ENCODE measurements at regions not wholly inside any gene's neighbourhood (a gene's known extent, or its start where the extent isn't known, plus 50 kb on each side); places are given as distances from the start of the nearest gene placed in this dataset.

GRCh38 chr21:39029086-39029755 is 154.0 kb downstream of the PSMG1 start:
- TF ChIP-seq STAT3 (IDR thresholded peaks at IDR 0.05; ENCODE audit: low read depth, low read length) (no peak), MTA3 (IDR thresholded peaks at IDR 0.05; ENCODE audit: borderline replicate concordance, low read length) (no peak), ASH2L (IDR thresholded peaks at IDR 0.05; ENCODE audit: borderline replicate concordance, low read depth) (no peak), ZNF24 (IDR thresholded peaks at IDR 0.05) (no peak), GATAD2B (conservative IDR thresholded peaks at IDR 0.05; ENCODE audit: low read depth) (no peak), BCL11A (IDR thresholded peaks at IDR 0.05; ENCODE audit: low read depth, low read length) (no peak), USF2 (IDR thresholded peaks at IDR 0.05; ENCODE audit: borderline replicate concordance, low read depth, low read length) (no peak), MTA2 (IDR thresholded peaks at IDR 0.05; ENCODE audit: low read depth) (no peak)
- no peaks in the 10 kb centered on the region for H4K20me1 ChIP-seq (ENCODE audit: control insufficient read depth, insufficient read depth)
- H3K36me3 ChIP-seq (ENCODE audit: control insufficient read depth in 2 of 2, insufficient read depth in 2 of 2, low read length in 1 of 2): no peaks in the 10 kb centered on the region
- no peak overlapping the region for H3K27ac ChIP-seq (ENCODE audit: control insufficient read depth, insufficient read depth)
- SMC1A ChIA-PET (ENCODE audit: uncharacterized antibody, unreplicated experiment): interaction anchor here (0.6 kb wide), 1 partner anchor 406 kb away, joined by 3 read pairs; no protein-coding TSS in a partner anchor
- no TSS peak for BruUV-seq (replicated peaks)
- intact Hi-C loops (cut with micrococcal nuclease; ENCODE audit: unreplicated experiment): no loop called here
- ATAC-seq (no peak), FAIRE-seq (no peak), DNase-seq (ENCODE audit: low read depth, low spot score) (no peak)
- H3K4me1 ChIP-seq (ENCODE audit: control insufficient read depth, insufficient read depth, low read length): no peaks in the 10 kb centered on the region
- H3K4me2 ChIP-seq (ENCODE audit: control insufficient read depth, insufficient read depth): no peak overlapping the region
- no peaks in the 10 kb centered on the region for H3K79me2 ChIP-seq (ENCODE audit: control insufficient read depth, insufficient read depth, low read length)
- H3K27me3 ChIP-seq (replicated peaks in 1 of 2; ENCODE audit: control insufficient read depth in 2 of 2, insufficient read depth in 2 of 2, low read length in 1 of 2): peaks cover 0 to 3% of the 10 kb centered on the region in 2 experiments; a peak in 1 of 4 replicates
- H2AFZ ChIP-seq (ENCODE audit: control insufficient read depth, low read depth, low read length): no peak overlapping the region
- no peak overlapping the region for H3K9ac ChIP-seq (ENCODE audit: control insufficient read depth, insufficient read depth, low read length)
- CTCF ChIA-PET: no interaction called here
- in situ Hi-C loops (cut with MboI): no loop called here
- POLR2A ChIA-PET: no interaction called here
- WGBS (ENCODE audit: insufficient coverage, insufficient replicate concordance, low lambda C conversion rate, missing lambda C conversion rate): 26% methylated on average over 7 of the region's 7 CpGs
- H3K4me3 ChIP-seq: no peak overlapping the region
- no peaks in the 10 kb centered on the region; the same call in 1 of the 3 replicates for H3K9me3 ChIP-seq (replicated peaks; ENCODE audit: control insufficient read depth, insufficient read depth, low read length)
- RAD21 ChIA-PET (ENCODE audit: unreplicated experiment): no interaction called here

Data from GM12878 (cell line).